PFSK-1 (cell line): ENCODE measurements at regions not wholly inside any gene's neighbourhood (a gene's known extent, or its start where the extent isn't known, plus 50 kb on each side); places are given as distances from the start of the nearest gene placed in this dataset.

ENCODE experiments used
- FOXP2 ChIP-seq: optimal IDR thresholded peaks from 2 replicates; pipeline ENCODE3; 2011; ENCODE audit warnings: borderline replicate concordance, control low read depth, inconsistent platforms; ENCODE audit not compliant: insufficient read depth; ENCODE audit errors: extremely low read length, extremely low read depth
- POLR2AphosphoS5 ChIP-seq: IDR thresholded peaks from 2 replicates; pipeline ENCODE4 v1.6.1; 2012; ENCODE audit warnings: low read depth, mild to moderate bottlenecking, control low read depth, low read length, moderate library complexity
- REST ChIP-seq, 2 experiments: IDR thresholded peaks; 2 replicates each; pipeline versions ENCODE4 v1.6.1 to v1.8.0; 2011 to 2012; ENCODE audit warnings: low read depth in 2 of 2, low read length in 2 of 2, control low read depth in 1 of 2, inconsistent platforms in 1 of 2, mild to moderate bottlenecking in 1 of 2, moderate library complexity in 1 of 2; ENCODE audit not compliant: insufficient read depth in 1 of 2
- SIN3A ChIP-seq: IDR thresholded peaks from 2 replicates; pipeline ENCODE4 v1.6.1; 2012; ENCODE audit warnings: mild to moderate bottlenecking, low read length, moderate library complexity, borderline replicate concordance; ENCODE audit not compliant: insufficient read depth
- TAF1 ChIP-seq: IDR thresholded peaks from 2 replicates; pipeline ENCODE4 v1.6.1; 2012; ENCODE audit warnings: low read length, control low read depth, borderline replicate concordance; ENCODE audit not compliant: insufficient read depth

DNA sequence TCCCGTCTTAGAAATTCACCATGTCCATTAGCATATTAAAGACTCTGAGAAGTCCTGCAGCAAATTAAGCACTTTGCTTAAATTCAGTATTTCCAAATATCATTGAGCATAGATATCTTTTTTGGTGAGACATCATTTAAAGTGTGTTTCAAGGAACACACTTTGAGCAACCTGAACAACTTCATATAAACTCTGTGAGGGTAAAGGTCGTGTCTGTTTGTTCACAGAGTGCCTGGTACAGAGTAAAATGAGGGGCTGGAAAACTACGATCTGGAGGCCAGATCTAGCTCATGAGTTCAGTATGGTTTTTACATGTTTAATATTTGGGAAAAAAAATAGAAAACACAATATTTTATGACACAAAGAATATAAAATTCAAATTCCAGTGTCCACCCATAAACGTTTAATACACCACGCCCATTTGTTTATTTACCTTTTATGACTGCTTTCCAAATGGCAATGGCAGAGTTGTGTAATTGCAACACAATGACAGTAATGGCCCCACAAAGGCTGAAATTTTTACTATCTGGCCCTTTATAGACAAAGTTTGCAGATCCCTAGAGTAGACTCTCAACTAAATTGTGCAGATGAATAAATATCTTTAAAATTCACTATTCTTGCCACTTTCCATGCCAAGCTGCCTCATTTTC lies 67.4 kb downstream of the SNTN start:
- TF ChIP-seq REST (IDR thresholded peaks at IDR 0.05; ENCODE audit: insufficient read depth in 1 of 2, low read depth in 2 of 2, low read length in 2 of 2) (no peak), SIN3A (no peak), POLR2AphosphoS5 (no peak), TAF1 (no peak), FOXP2 (no peak)

GRCh38 chr3:63724987-63725386 lies 72.5 kb downstream of the SNTN start:
- TF ChIP-seq POLR2AphosphoS5 (no peak), TAF1 (no peak), SIN3A (no peak), FOXP2 (no peak), REST (IDR thresholded peaks at IDR 0.05; ENCODE audit: insufficient read depth in 1 of 2, low read depth in 2 of 2, low read length in 2 of 2) (no peak)

DNA sequence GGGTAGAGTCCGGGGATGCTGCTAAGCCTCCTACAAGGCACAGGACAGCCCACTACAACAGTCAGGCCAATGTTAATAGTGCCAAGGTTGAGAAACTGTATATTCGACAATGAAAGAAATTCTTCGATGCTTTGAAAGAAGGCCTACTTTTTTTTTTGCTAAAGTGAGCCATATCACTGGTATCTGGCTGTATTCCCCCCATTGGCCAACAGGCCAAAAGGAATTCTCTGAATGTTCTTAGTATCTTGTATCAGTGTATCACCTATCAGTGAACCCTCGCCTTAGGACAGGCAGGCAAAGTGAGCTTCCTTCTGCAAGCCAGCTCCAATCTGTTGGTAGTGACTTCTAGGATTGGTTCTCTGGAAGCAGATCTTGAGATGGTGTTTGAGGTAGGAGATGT lies 74.2 kb downstream of the SNTN start:
- TF ChIP-seq POLR2AphosphoS5: no peak

- TF ChIP-seq POLR2AphosphoS5 (no peak), REST (IDR thresholded peaks at IDR 0.05; ENCODE audit: insufficient read depth in 1 of 2, low read depth in 2 of 2, low read length in 2 of 2) (no peak), FOXP2 (no peak)
These were observed 74.8 kb downstream of the SNTN start for GRCh38 chr3:63727233-63727632.

GRCh38 chr3:63731866-63732265 lies 79.4 kb downstream of the SNTN start:
- no peak for TF ChIP-seq SIN3A
- no peak for TF ChIP-seq POLR2AphosphoS5
- TF ChIP-seq TAF1: no peak
- TF ChIP-seq FOXP2: no peak
- TF ChIP-seq REST (IDR thresholded peaks at IDR 0.05; ENCODE audit: insufficient read depth in 1 of 2, low read depth in 2 of 2, low read length in 2 of 2): no peak
